HG03066 (cell line): ENCODE measurements at regions not wholly inside any gene's neighbourhood (a gene's known extent, or its start where the extent isn't known, plus 50 kb on each side); places are given as distances from the start of the nearest gene placed in this dataset.

Experiments
- ATAC-seq: cut with Tn5 transposase; IDR thresholded peaks from one replicate; pipeline ENCODE4 v1.9.1; 2021; ENCODE audit warnings: low read depth; ENCODE audit not compliant: unreplicated experiment

- no peak for ATAC-seq
Observed at GRCh38 chr11:92735039-92735438, 234.4 kb upstream of the MTNR1B start.

- ATAC-seq, result no peak
Observed at GRCh38 chr11:92738276-92738675, 231.2 kb upstream of the MTNR1B start.

GRCh38 chr11:92739041-92739440 is 230.4 kb upstream of the MTNR1B start:
- no peak for ATAC-seq

- no peak for ATAC-seq
Observed at GRCh38 chr11:92739491-92739890, 230.0 kb upstream of the MTNR1B start.

- ATAC-seq, result no peak
Observed at GRCh38 chr11:92740276-92740675, 229.2 kb upstream of the MTNR1B start.

GRCh38 chr11:92744929-92745585 is 224.4 kb upstream of the MTNR1B start:
- no peak for ATAC-seq

- no peak for ATAC-seq
Observed at GRCh38 chr11:92750794-92751193, 218.7 kb upstream of the MTNR1B start.

GRCh38 chr11:92751594-92751993 is 217.9 kb upstream of the MTNR1B start:
- no peak for ATAC-seq

- ATAC-seq, result no peak
Observed at GRCh38 chr11:92752122-92752521, 217.3 kb upstream of the MTNR1B start.

GRCh38 chr11:92753161-92753560 is 216.3 kb upstream of the MTNR1B start:
- ATAC-seq, result no peak

GRCh38 chr11:92758241-92758780 is 211.1 kb upstream of the MTNR1B start:
- no peak for ATAC-seq

- ATAC-seq, result no peak
Observed at GRCh38 chr11:92759571-92760214, 209.8 kb upstream of the MTNR1B start.

- ATAC-seq, result no peak
Observed at GRCh38 chr11:92762121-92762540, 207.3 kb upstream of the MTNR1B start.

GRCh38 chr11:92763336-92763735 is 206.1 kb upstream of the MTNR1B start:
- no peak for ATAC-seq

GRCh38 chr11:92764128-92764527 is 205.3 kb upstream of the MTNR1B start:
- ATAC-seq, result no peak

- ATAC-seq, result no peak
Observed at GRCh38 chr11:92765082-92765840, 204.2 kb upstream of the MTNR1B start.

GRCh38 chr11:92765965-92766371 is 203.5 kb upstream of the MTNR1B start:
- ATAC-seq, result no peak

GRCh38 chr11:92766698-92767097 is 202.8 kb upstream of the MTNR1B start:
- no peak for ATAC-seq

GRCh38 chr11:92767416-92767815 is 202.0 kb upstream of the MTNR1B start:
- ATAC-seq, result no peak

GRCh38 chr11:92768121-92768840 is 201.2 kb upstream of the MTNR1B start:
- ATAC-seq, result no peak

GRCh38 chr11:92769112-92769511 is 200.3 kb upstream of the MTNR1B start:
- no peak for ATAC-seq
